ENCODE measurements at regions not wholly inside any gene's neighbourhood (a gene's known extent, or its start where the extent isn't known, plus 50 kb on each side); places are given as distances from the start of the nearest gene placed in this dataset.
A peak's percentile ranks its signal among the peaks of the same experiment; 100 is the strongest.

DNA sequence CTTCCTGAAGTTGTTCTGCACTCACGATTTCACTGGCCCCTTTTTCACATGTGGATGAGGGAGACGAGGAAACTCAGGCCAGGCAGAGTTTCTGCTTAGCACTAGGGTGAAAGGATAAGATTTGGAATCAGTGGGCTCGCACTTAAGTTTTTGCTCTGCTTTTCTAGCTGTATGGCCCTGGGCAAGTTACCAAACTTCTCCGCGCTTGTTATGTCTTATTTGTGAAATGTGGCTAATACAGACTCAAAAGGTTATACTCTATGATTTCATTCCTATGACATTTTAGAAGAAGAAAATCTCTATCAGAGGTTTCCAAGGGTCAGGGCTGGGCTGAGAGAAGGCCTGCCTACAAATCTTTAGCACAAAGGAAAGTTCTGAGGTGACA lies 191.9 kb upstream of the LRIG1 start:
- no peak for DNase-seq

DNA sequence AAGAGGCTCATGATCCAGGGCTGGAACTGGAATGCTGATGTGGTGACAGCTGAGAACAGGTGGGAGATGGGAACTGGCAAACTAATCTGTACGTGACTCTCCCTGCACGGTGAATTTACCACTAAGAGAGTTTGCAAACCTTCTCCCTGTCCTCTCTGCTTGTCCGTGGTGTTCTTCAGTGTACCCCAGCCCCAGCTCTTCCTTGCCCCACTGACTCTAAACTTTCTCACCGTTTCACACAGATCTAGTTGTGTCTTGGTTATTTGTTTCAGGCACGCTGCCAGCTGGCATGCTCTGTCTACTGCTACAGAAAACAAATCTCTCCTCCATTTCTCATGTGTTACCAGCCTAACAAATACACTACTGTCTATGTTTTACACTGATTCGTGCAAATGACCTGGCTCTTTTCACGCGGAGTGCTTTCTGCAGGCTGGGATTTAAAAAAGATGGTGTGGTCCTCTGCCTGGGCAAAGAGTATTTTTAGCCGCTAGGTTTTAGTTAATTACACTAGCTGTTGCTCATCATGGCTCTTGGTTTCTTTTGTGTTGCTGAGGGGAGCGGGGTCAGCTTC lies 192.7 kb upstream of the LRIG1 start:
- DNase-seq = peak in 1 of 2 experiments; percentile 6

DNA sequence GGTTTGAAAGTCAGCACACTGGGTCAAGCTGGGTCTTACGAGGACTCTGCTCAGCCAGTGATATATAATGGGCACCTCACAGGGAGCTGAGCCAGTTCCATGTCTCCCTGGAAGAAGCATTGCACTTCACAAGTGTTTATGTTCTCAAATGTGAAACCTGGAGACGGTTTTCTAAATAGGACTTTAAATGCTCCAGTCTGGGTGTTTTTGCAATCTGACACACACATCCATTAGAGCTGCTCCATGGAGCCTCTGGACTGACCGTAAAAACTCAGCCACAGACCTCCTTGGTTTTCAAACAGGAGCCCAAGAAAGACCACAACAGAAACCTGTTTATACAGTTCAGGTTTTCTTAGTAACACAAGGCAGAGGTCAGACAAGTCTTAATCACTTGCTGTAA lies 201.3 kb upstream of the LRIG1 start:
- no peak for DNase-seq

DNA sequence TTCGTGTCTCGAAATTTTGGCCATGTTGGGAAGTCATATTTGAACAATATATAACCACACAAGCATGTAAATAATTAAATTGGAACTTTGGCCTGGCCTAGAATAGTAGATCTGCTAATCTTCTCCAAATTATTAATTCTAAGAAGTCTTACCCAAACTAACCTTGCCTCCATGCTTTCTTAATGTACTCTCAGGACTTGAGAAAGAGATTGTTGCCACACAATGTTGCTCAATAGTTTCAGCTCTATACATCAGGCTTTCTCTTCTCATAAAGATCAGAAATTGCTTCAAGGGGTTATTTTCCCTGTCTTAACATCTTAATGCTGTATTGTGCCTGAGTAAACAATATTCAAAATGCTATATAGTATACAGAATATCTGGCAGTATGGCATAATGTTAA lies 202.7 kb upstream of the LRIG1 start:
- DNase-seq = no peak

DNA sequence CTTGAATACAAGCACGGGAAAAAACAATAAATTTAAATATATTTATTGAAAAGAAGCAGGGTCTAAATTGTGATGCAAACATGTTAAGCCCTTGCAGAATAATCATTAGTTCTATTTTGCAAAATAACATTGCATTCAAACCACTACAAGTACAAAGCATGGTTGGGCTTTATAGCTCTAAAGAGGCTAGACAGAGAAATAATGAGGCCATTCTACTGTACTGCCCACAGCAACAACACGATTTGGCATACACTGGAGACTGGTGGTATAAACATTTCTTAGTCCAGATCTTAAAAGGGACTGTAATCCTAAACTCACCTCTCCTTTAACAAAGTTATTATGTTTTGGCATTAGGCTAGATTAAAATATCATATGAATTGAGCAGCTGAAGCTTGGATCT lies 204.3 kb upstream of the LRIG1 start:
- no peak for DNase-seq

DNA sequence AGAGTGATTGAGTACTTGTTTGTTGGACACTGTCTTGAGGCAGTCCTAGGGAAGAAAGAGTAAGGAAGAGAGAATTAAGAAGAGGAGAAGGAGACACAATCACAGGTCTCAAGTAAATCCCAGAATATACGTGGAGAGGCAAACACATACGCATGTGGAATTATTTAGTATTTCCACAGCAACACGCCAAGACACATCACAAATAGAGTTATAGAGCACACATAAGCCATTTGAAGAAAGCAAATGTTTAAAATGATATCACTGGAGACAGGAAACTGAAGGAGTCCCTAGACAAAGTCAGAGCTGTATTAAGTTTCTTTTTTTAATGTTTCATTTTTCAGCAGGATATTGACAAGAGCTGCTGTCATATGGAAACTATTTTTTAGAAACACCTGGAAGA lies 206.1 kb upstream of the LRIG1 start:
- DNase-seq = no peak

DNA sequence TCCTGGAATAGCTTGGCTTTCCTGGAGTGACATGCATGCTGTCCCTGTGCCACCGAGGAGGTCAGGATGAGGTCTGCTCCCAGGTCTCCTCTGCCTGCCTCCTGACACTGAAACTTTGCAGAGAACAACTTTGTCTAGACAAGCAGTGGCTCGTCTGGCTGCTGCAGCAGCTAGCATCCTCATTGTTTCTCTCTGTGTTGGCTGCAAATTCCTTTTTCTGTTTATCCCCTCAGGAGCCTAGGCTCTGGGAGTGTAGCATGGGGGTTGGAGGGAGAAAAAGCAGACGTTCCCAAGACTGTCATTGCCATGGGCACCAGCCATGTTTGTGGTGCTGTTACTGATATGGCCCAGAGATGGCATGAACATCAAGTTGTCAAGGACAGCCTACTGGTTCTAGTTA lies 208.7 kb upstream of the LRIG1 start:
- DNase-seq = no peak

DNA sequence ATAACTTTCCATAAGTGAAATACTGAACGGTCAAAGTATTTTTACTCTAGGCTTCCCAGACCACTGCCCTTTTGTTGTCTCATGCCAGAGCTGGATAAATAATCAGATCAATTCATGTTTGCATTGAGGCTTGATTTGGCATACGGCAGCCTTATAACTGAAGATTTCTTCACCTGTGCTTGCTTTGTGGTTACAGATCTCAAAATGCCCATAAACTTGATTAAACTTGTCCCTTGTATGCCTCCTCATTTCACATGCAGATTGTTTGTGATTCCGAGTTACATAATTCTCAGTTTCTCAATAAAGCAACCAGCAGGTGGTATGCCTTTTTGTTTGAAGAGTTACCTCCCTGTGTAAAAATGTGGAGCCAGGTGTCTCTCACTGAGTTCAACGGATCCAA lies 211.4 kb upstream of the LRIG1 start:
- no peak for DNase-seq

DNA sequence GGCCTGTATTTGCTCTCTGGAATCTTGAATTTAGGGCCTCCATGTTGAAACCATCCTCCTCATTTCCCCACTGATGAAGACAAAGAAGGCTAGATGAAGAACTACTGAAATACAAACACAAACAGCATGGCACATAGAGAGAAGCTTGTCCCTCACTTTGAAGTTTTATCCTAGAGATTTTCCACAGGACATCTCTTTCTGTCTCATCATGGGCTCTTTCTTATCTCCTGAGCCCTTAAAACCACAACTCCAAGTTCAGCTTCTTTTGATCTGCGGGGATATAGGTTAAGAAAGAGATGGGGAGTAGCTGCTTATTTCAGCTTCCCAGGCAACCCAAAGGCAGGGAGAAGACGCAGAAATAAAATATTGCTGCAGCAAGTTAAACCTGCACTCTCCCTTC lies 213.1 kb upstream of the LRIG1 start:
- DNase-seq = no peak

DNA sequence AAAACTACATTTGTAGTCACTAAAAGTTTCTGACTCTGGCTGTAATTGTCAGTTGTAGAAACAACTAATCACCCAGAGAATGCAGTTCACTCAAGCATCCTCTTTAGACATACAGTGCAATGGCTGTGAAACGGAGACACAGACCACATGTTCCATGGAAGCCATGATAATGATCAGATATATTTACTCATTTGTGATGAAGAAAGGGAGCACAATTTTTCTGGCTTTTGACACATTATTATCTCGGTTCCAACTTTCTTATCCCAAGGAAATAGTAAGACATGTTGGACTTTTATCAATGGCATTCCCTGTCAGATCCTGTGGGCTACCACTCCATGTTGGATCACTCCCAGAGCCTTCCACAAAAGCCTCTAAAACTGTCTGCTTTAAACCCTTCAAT lies 215.0 kb upstream of the LRIG1 start:
- DNase-seq = no peak

DNA sequence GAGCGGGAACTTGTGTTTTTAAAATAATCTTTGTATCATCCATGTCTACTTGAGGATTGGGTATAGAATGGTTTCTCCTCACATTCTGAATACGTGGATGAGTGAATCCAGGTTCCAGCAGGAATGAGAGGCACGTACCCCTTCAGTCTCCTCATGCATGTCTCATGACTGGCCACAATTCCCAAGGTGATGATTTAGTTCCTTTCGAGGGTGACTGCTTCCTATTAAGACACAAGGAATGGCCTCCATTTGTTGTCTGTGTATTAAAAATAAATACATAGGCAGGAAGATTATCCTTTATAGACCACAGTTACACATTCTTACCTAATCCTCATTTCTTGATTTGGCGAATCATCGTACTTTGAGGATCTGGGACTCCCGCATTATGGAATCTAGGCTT lies 217.0 kb upstream of the LRIG1 start:
- no peak for DNase-seq

DNA sequence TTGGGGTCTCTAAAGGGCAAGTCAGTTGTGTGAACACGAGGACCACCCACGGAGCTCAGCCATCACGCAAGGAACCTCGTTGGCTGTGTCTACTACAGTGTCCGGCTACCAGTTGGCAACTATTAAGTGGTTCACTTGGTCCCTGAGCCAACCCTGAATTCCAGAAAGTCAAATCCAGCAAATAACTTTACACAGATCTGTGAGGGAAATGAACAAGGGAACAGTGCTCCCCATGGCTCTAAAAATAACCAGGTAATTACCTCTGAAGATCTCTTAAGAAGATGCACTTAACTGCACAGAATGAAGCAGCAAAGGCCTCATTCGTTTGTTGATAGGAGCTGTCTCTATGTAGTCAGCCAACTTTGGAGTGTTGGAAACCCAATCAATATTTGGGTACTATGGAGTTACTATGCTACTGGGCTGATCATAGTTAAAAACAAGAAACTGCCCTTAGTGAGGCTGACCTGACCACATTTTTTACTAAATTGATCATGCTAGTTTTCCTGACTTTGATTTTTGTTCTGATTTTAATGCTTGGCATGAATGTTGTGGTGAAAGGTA lies 219.1 kb upstream of the LRIG1 start:
- no peak for DNase-seq

DNA sequence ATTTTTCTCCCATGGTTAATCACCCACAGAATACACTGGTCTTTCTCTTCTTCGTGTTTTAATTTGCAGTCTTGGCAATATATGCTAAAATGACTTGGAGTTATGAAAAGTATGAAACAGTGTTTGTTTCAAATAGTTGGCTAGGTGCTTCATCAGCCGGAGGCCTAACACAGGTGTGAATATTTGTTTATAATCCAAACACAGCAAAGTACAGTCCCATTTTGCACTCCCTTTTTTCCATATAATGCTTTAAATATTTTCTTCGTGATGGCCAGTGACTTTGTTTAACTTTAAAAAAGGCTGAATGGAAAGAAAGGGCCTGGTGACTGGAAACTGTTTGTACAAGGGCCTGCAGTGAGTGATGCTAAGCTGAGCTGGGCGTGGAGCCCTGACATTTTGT lies 219.7 kb upstream of the LRIG1 start:
- DNase-seq = no peak

DNA sequence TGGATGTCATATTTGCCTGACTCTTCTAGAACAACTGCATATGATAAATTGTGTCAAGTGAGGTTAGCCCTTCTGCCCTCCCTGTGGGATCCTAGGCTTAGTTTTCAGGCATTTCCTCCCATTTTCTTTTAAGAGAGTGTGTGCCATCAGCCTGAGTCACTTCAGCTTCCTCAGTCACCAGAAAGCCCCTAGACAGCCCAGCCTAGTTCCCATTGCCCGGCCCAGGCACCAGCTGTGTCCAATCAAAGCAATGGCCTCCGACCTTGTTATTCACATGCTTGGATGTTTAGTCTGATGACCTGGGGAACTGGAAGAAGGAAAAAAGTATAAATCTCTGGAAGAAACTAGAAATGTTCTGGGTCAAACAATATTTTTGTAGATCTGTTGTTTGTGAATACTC lies 221.9 kb upstream of the LRIG1 start:
- DNase-seq = no peak

DNA sequence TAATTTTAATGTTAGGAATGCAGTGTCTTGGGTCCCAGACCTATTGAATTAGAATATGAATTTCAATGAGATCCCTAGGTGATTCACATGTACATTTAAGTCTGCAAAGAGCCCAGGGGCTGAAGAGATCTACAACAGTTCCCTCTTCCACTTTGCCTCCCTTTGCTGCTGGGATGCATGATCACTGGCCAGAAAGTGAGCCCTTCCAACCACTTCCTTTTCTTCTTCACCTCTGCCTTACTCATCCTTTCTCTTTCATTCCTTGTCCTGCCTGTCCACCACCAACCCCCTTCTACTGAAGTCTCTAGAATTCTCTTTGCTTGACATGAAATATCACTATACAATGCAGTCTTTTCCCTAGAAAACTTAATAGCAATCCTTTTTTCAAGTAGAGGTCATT lies 222.4 kb upstream of the LRIG1 start:
- no peak for DNase-seq

DNA sequence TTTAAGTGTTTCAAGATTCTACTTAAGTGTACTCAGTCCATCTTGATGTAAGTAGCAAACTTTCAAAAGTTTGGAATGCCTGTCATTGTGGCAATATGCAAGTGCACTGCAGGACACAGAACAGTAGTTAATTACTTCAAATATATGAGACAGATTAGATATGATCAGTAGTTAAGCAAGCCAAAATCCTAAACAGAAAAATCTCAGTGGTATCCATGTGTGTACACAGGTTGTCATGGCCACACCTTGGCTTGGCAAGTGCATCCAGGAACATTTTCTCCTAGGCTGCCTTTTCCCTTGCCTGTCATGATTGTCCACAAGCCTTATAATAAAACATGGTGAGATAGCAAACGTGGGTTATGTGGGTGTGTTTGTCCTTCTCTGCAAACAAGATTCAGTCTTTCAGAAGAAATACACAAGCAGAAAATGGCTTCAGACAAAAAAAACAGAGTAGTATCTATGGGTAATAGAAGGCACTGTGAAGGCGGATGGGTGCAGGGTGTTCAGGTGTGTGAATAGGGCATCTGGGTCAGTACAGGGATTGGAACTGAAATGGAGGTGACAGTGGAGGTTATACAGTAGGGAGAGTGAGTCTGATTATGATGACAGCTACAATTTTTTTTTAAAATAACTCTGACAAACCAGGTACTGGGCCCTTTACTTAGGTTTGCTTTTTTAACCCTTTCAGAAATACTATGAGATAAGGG lies 229.0 kb upstream of the LRIG1 start:
- no peak for DNase-seq

DNA sequence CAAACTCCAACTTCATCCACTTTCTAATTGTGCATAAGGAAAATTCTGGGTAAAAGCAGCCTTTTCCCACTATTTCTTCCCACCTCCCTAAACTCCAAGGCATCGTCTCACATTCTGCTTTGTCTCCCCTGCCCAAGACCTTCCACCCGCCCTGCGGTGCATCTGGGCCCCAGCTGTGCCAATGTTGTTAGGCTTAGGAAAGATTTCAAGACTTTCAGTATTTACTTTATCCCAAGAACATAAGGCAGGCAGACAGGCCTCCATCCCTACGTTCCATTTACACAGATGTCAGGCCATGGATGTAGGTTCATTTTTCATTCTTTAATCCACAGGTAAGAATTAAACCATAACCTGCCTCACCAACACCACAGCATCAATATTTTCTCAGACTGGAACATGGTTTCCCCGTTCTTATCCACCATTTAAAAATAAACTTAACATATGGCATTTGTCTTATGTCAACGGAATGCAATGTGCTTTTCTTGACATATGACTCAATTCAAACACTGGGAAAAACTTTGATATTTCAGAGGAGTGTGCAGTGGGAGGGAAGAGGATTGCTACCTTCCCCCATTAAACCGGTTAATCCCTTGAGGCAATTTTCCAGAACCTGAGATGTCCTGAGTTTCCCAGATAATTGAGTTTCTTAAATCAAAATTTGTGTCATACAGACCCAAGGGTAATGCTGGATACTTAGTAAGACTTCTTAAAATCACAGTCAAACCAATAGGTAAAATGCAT lies 238.0 kb upstream of the LRIG1 start:
- no peak for DNase-seq

DNA sequence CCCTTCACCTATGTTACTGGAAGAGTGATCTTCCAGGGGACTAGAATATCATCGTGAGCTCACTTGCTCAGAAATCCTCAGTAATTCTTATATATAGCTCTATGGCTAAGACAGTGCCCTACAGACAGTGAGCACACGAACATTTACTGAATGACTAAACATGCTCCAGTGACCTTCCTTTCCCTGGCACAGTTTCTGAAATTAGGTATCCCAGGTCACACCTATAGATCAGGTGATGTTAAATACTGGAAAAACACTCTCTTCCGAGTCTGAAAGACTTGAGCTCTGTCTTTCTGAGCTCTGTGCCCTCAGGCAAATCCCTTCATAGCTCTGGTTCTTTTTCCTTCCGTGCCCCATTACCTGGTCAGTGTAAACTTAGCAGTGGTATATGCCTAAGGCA lies 239.4 kb upstream of the LRIG1 start:
- DNase-seq = no peak

DNA sequence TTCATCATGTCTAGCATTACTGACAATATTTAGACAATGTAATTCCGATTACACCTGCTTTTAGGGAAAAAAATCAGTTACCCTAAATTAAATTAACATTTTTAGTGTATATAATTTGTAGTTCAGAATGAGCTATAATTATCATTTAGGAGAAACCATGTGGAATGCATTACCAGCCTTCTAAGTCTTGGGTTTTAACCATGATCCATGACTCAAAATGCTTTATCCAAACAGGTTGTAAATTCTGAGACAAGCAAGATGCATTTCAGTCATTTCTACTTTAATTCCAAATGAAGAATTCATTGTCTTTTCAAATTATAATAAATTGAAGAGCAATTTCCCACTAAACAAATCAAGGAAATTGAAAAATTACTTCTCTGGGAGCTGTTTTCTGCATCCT lies 243.7 kb upstream of the LRIG1 start:
- DNase-seq = no peak

DNA sequence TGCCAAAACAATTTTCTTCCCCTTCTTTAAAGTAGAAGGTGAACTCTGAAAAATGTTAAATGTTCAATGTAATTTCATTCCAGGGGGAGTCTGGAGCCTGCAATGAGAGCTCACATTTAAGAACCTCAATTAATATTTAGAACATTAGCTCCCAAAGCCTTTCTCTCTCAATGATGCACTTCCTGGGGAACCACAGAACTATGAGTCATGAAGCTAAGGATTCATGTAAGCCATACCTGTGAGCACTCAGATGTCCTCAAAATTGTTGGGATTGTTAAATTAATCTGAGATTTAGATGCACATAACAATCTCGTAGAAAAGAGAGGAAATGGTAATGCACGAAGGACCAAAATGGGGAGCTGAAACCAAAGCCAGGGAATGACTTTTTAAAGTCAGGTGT lies 244.2 kb upstream of the LRIG1 start:
- no peak for DNase-seq

DNA sequence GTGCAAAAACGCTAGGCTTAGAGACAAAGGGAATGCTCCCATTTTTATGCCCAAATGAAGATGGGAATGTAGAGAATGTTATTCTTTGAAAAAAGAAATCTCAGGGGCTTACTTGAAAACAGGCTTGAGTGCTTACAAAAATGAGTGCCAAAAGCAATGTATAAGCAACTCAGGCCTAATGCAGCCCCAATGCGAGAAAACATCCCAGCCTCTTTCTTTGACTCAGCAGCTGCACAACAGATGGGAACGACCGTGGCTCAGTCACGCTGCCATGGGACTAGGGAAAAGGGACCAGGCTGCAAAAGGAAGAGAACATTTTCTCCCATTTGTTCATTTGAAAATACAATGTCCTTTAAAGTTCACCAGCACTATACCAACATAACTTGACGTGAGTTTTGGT lies 246.4 kb upstream of the LRIG1 start:
- DNase-seq = no peak

DNA sequence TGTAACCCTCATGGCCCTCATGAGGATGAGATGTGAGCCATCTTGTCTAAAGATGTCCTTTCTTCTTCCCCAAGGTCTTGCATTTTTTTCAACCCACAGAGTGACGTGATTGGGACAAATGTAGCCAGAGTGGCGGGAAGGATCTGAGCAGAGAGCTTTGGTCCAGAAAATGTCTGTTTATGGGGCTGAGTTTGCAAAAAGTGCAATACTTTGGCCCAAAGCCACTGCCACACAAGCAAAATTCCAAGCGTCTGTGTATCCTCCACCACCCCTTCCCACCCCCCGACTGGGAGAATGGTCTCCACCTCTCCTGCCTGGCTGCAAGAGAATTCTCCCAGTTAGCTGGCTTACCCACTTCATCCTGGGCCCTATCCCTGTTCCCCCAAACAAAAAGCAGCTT lies 246.9 kb upstream of the LRIG1 start:
- DNase-seq = no peak

DNA sequence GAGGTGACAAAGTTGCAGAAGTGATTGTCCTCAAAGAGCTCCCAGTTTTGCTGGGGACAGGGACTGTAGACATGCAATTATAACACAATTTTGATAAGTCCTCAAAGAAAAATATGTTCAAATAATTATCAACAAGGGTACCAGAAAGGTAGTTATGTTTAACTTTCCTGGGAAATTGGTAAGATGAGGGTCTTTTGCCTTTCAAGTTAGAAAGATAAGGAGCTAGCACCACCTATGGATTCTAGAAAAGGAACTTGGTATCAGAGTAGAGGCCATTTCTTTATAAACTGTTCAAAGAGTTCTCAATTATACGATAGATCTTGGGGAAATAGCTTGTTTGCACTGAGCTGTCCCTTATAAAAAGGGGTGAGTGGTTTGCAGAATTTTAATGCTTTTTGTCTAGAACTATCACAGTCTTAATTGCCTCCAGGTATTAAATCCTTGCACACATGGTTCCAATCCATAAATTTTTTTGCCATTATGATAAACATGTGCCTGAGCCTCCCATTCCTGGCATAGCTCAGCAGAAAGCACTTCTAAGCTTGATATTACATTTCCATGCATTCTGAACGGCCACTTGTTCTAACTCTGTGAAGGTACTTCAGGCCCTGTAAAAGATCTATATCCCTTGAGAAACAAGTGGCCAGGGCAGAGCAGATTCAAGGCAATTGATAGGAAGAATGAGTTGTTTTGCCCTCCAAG lies 247.5 kb upstream of the LRIG1 start:
- DNase-seq = no peak

DNA sequence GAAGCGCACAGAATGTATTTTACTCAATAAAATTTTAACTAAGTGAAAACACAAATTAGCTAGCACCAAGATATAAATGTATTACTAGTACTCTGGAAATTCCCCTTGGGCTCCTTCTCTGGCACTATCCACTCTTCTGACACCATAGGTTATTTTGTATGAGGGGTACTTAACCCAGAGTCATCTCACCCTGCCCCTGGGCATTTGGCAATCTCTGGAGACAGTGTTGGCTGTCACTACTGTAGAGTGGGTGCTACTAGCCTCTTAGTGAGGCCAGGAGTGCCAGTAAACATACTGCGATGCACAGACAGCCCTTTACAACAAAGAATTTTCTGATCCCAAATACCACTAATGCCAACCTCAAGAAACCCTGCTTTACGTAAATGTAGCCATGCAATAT lies 246.3 kb upstream of the KBTBD8 start:
- DNase-seq = no peak
